ENCODE measurements at regions not wholly inside any gene's neighbourhood (a gene's known extent, or its start where the extent isn't known, plus 50 kb on each side); places are given as distances from the start of the nearest gene placed in this dataset.

- intact Hi-C loops (cut with DNase I), result no loop called here
- Histone ChIP-seq H3K4me3 (ENCODE audit: low read length in 3 of 3) (no peak overlapping the region), H3K36me3 (ENCODE audit: control insufficient read depth in 2 of 3, insufficient read depth in 3 of 3, low read length in 3 of 3) (no peaks in the 10 kb centered on the region), H3K9ac (ENCODE audit: low read length in 3 of 3) (no peak overlapping the region), H3K4me1 (ENCODE audit: control insufficient read depth in 2 of 3, insufficient read depth in 2 of 3, low read depth in 1 of 3, low read length in 3 of 3) (no peaks in the 10 kb centered on the region), H3K9me3 (ENCODE audit: control insufficient read depth in 2 of 3, insufficient read depth in 1 of 3, low read length in 3 of 3) (no peaks in the 10 kb centered on the region), H3K27ac (ENCODE audit: low read depth in 2 of 2, low read length in 2 of 2) (no peak overlapping the region), H3K27me3 (ENCODE audit: control insufficient read depth, insufficient read depth, low read length) (no peaks in the 10 kb centered on the region)
- peak in 1 of 5 donors; percentile 13 for DNase-seq
- no peak for TF ChIP-seq CTCF (IDR thresholded peaks at IDR 0.05; ENCODE audit: borderline replicate concordance, extremely low read depth, insufficient read depth)
- FAIRE-seq, result no peak
These were observed 164.7 kb upstream of the RGS18 start for GRCh38 chr1:191993549-191993948.

GRCh38 chr1:192002063-192002462, 156.2 kb upstream of the RGS18 start:
- H3K36me3 ChIP-seq (ENCODE audit: control insufficient read depth in 2 of 3, insufficient read depth in 3 of 3, low read length in 3 of 3), result no peaks in the 10 kb centered on the region
- TF ChIP-seq CTCF (IDR thresholded peaks at IDR 0.05; ENCODE audit: borderline replicate concordance, extremely low read depth, insufficient read depth), result no peak
- no peak overlapping the region for H3K27ac ChIP-seq (ENCODE audit: low read depth in 2 of 2, low read length in 2 of 2)
- H3K4me3 ChIP-seq (ENCODE audit: low read length in 3 of 3), result no peak overlapping the region
- H3K9ac ChIP-seq (ENCODE audit: low read length in 3 of 3), result no peak overlapping the region
- H3K4me1 ChIP-seq (ENCODE audit: control insufficient read depth in 2 of 3, insufficient read depth in 2 of 3, low read depth in 1 of 3, low read length in 3 of 3), result no peaks in the 10 kb centered on the region
- no peaks in the 10 kb centered on the region for H3K27me3 ChIP-seq (ENCODE audit: control insufficient read depth, insufficient read depth, low read length)
- intact Hi-C loops (cut with DNase I), result no loop called here
- FAIRE-seq, result no peak
- peak in 1 of 5 donors; percentile 11 for DNase-seq
- H3K9me3 ChIP-seq (ENCODE audit: control insufficient read depth in 2 of 3, insufficient read depth in 1 of 3, low read length in 3 of 3), result no peaks in the 10 kb centered on the region

- TF ChIP-seq CTCF (IDR thresholded peaks at IDR 0.05; ENCODE audit: borderline replicate concordance, extremely low read depth, insufficient read depth), result no peak
- DNase-seq (peak in 2 of 5 donors; percentile 2 to 41), FAIRE-seq (no peak)
- Histone ChIP-seq H3K9me3 (ENCODE audit: control insufficient read depth in 2 of 3, insufficient read depth in 1 of 3, low read length in 3 of 3) (no peaks in the 10 kb centered on the region), H3K4me1 (ENCODE audit: control insufficient read depth in 2 of 3, insufficient read depth in 2 of 3, low read depth in 1 of 3, low read length in 3 of 3) (no peaks in the 10 kb centered on the region), H3K9ac (ENCODE audit: low read length in 3 of 3) (no peak overlapping the region), H3K27ac (ENCODE audit: low read depth in 2 of 2, low read length in 2 of 2) (no peak overlapping the region), H3K27me3 (ENCODE audit: control insufficient read depth, insufficient read depth, low read length) (no peaks in the 10 kb centered on the region), H3K4me3 (ENCODE audit: low read length in 3 of 3) (no peak overlapping the region), H3K36me3 (ENCODE audit: control insufficient read depth in 2 of 3, insufficient read depth in 3 of 3, low read length in 3 of 3) (no peaks in the 10 kb centered on the region)
- intact Hi-C loops (cut with DNase I), result no loop called here
These were observed 154.8 kb upstream of the RGS18 start for GRCh38 chr1:192003295-192004077.

Data from kidney (tissue), 13 donors.